ENCODE measurements at regions not wholly inside any gene's neighbourhood (a gene's known extent, or its start where the extent isn't known, plus 50 kb on each side); places are given as distances from the start of the nearest gene placed in this dataset.
"Not testable (repeated sequence)": the region's sequence is repeated elsewhere in the genome, so short reads cannot be mapped to it uniquely, and the experiment has no call there.

- Histone ChIP-seq H3K9ac (no peak overlapping the region), H3K4me3 (no peak overlapping the region), H3K4me1 (no peaks in the 10 kb centered on the region), H3K9me3 (replicated peaks in 1 of 11) (peaks cover 0 to 3% (median 0%) of the 10 kb centered on the region in 11 experiments; a peak in 2 of 22 replicates), H3K36me3 (no peaks in the 10 kb centered on the region), H3K4me2 (no peak overlapping the region), H3K27me3 (no peaks in the 10 kb centered on the region), H4K20me1 (no peaks in the 10 kb centered on the region), H3K27ac (no peak overlapping the region)
- no peak for TF ChIP-seq Cebpa-rat (IDR thresholded peaks at IDR 0.05)
These were observed 250.1 kb downstream of the CEMIP2 start for GRCh38 chr9:71518045-71518827.

- Histone ChIP-seq H3K27me3 (no peaks in the 10 kb centered on the region), H3K27ac (no peak overlapping the region), H3K4me1 (0 out of 20 replicates have a peak, but pooled peaks cover 0 to 10% (median 0%) of the 10 kb centered on the region in 10 experiments), H4K20me1 (no peaks in the 10 kb centered on the region), H3K4me3 (no peak overlapping the region), H3K4me2 (no peak overlapping the region), H3K9me3 (replicated peaks in 1 of 11) (peaks cover 0 to 3% (median 0%) of the 10 kb centered on the region in 11 experiments; a peak in 2 of 22 replicates), H3K36me3 (no peaks in the 10 kb centered on the region), H3K9ac (no peak overlapping the region)
- no peak for TF ChIP-seq Cebpa-rat (IDR thresholded peaks at IDR 0.05)
These were observed 252.7 kb downstream of the CEMIP2 start for GRCh38 chr9:71515626-71516025.

GRCh38 chr9:71515107-71515506 is 253.2 kb downstream of the CEMIP2 start:
- no peak for TF ChIP-seq Cebpa-rat (IDR thresholded peaks at IDR 0.05)

GRCh38 chr9:71514344-71514975 is 253.9 kb downstream of the CEMIP2 start:
- peaks cover 0 to 15% (median 0%) of the 10 kb centered on the region in 10 experiments; a peak in 6 of 20 replicates for H3K4me1 ChIP-seq
- H3K27ac ChIP-seq = no peak overlapping the region
- H3K4me3 ChIP-seq = no peak overlapping the region
- H3K36me3 ChIP-seq = no peaks in the 10 kb centered on the region
- no peak overlapping the region for H3K4me2 ChIP-seq
- H3K27me3 ChIP-seq = no peaks in the 10 kb centered on the region
- H4K20me1 ChIP-seq = no peaks in the 10 kb centered on the region
- peaks cover 0 to 3% (median 0%) of the 10 kb centered on the region in 11 experiments; a peak in 2 of 22 replicates for H3K9me3 ChIP-seq (replicated peaks in 1 of 11)
- no peak for TF ChIP-seq Cebpa-rat (IDR thresholded peaks at IDR 0.05)
- H3K9ac ChIP-seq = no peak overlapping the region

More at GRCh38 chr9:71515107-71515506, 253.2 kb downstream of the CEMIP2 start:
- no peaks in the 10 kb centered on the region for H3K27me3 ChIP-seq
- no peak overlapping the region for H3K4me2 ChIP-seq
- H3K4me3 ChIP-seq = no peak overlapping the region
- H4K20me1 ChIP-seq = no peaks in the 10 kb centered on the region
- H3K36me3 ChIP-seq = no peaks in the 10 kb centered on the region
- no peak overlapping the region for H3K9ac ChIP-seq
- peaks cover 0 to 3% (median 0%) of the 10 kb centered on the region in 11 experiments; a peak in 2 of 22 replicates for H3K9me3 ChIP-seq (replicated peaks in 1 of 11)
- H3K4me1 ChIP-seq = 0 out of 20 replicates have a peak, but pooled peaks cover 0 to 13% (median 0%) of the 10 kb centered on the region in 10 experiments
- H3K27ac ChIP-seq = no peak overlapping the region

GRCh38 chr9:71509054-71509453 is 259.3 kb downstream of the CEMIP2 start:
- Histone ChIP-seq H4K20me1 (no peaks in the 10 kb centered on the region), H3K27ac (peak overlapping the region in 1 of 11 experiments; percentile 55; a peak in 1 of 22 replicates), H3K4me1 (peaks cover 0 to 38% (median 0%) of the 10 kb centered on the region in 10 experiments; a peak in 8 of 20 replicates), H3K9me3 (replicated peaks in 1 of 11) (no peaks in the 10 kb centered on the region), H3K9ac (no peak overlapping the region), H3K36me3 (no peaks in the 10 kb centered on the region), H3K27me3 (no peaks in the 10 kb centered on the region), H3K4me2 (peak overlapping the region in 4 of 11 experiments; percentile 25 to 36 (median 26); a peak in 4 of 22 replicates), H3K4me3 (no peak overlapping the region)
- no peak for TF ChIP-seq Cebpa-rat (IDR thresholded peaks at IDR 0.05)

GRCh38 chr9:71508141-71508540 is 260.2 kb downstream of the CEMIP2 start:
- not testable (repeated sequence) for H4K20me1 ChIP-seq; H3K4me3 ChIP-seq; H3K27me3 ChIP-seq; H3K36me3 ChIP-seq; H3K4me2 ChIP-seq; H3K9ac ChIP-seq; H3K27ac ChIP-seq; H3K9me3 ChIP-seq (replicated peaks in 1 of 11)
- peaks cover 0 to 38% (median 0%) of the 10 kb centered on the region in 10 experiments; a peak in 8 of 20 replicates for H3K4me1 ChIP-seq

- peak overlapping the region in 6 of 11 experiments; percentile 17 to 60 (median 34); a peak in 7 of 22 replicates for H3K27ac ChIP-seq
- no peaks in the 10 kb centered on the region for H3K27me3 ChIP-seq
- H3K9me3 ChIP-seq (replicated peaks in 1 of 11) = no peaks in the 10 kb centered on the region
- peak overlapping the region in 7 of 11 experiments; percentile 4 to 68 (median 31); a peak in 11 of 22 replicates for H3K4me2 ChIP-seq
- no peak overlapping the region for H3K4me3 ChIP-seq
- H3K4me1 ChIP-seq = peaks cover 0 to 38% (median 0%) of the 10 kb centered on the region in 10 experiments; a peak in 8 of 20 replicates
- TF ChIP-seq Cebpa-rat (IDR thresholded peaks at IDR 0.05) = peak in 3 of 11 experiments; percentile 55 to 79 (median 61); a peak in 4 of 22 replicates
- no peaks in the 10 kb centered on the region for H3K36me3 ChIP-seq
- H3K9ac ChIP-seq = no peak overlapping the region
- no peaks in the 10 kb centered on the region for H4K20me1 ChIP-seq
These were observed 261.5 kb downstream of the CEMIP2 start for GRCh38 chr9:71506821-71507220.

- H4K20me1 ChIP-seq = no peaks in the 10 kb centered on the region
- no peak overlapping the region for H3K9ac ChIP-seq
- H3K9me3 ChIP-seq (replicated peaks in 1 of 11) = peaks cover 0 to 5% (median 4%) of the 10 kb centered on the region in 11 experiments; a peak in 7 of 22 replicates
- H3K36me3 ChIP-seq = no peaks in the 10 kb centered on the region
- no peaks in the 10 kb centered on the region for H3K27me3 ChIP-seq
- H3K4me3 ChIP-seq = no peak overlapping the region
- TF ChIP-seq Cebpa-rat (IDR thresholded peaks at IDR 0.05) = no peak
- no peak overlapping the region for H3K27ac ChIP-seq
- no peak overlapping the region for H3K4me2 ChIP-seq
- peaks cover 0 to 30% (median 0%) of the 10 kb centered on the region in 10 experiments; a peak in 8 of 20 replicates for H3K4me1 ChIP-seq
These were observed 263.7 kb downstream of the CEMIP2 start for GRCh38 chr9:71504636-71505035.

GRCh38 chr9:71498691-71499090 is 269.6 kb downstream of the CEMIP2 start:
- Histone ChIP-seq H3K9me3 (replicated peaks in 1 of 11) (peaks cover 8 to 23% (median 16%) of the 10 kb centered on the region in 11 experiments; a peak in 20 of 22 replicates), H3K4me1 (no peaks in the 10 kb centered on the region), H3K36me3 (no peaks in the 10 kb centered on the region), H4K20me1 (no peaks in the 10 kb centered on the region), H3K27me3 (no peaks in the 10 kb centered on the region), H3K27ac (no peak overlapping the region), H3K9ac (no peak overlapping the region), H3K4me2 (no peak overlapping the region), H3K4me3 (no peak overlapping the region)
- no peak for TF ChIP-seq Cebpa-rat (IDR thresholded peaks at IDR 0.05)

Data from BLaER1 treated with 17β-estradiol and CSF1 and Interleukin-3, amounts not matched to agents 10 nM and 100 nM (cell line).